ENCODE measurements at regions not wholly inside any gene's neighbourhood (a gene's known extent, or its start where the extent isn't known, plus 50 kb on each side); places are given as distances from the start of the nearest gene placed in this dataset.
"Not testable (repeated sequence)": the region's sequence is repeated elsewhere in the genome, so short reads cannot be mapped to it uniquely, and the experiment has no call there.

DNA sequence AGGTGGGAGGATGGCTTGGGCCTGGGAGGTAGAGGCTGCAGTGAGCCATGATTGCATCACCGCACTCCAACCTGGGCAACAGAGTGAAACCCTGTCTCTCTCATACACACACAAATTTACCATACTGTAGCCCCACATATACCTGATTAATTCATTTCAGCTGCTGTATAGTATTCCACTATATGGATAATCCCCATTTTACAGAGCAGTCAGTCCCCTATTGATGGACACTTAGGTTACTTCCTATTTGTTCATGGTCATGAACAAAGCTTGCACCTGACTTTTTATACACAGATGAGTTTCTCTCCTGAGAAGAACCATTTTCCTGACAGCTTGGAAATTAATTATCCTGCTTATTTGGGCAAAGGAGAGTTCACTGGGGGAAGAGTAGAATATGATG lies 59.2 kb downstream of the EMX2 start:
- no peak for DNase-seq (ENCODE audit: low read depth in 1 of 2, low spot score in 1 of 2)

DNA sequence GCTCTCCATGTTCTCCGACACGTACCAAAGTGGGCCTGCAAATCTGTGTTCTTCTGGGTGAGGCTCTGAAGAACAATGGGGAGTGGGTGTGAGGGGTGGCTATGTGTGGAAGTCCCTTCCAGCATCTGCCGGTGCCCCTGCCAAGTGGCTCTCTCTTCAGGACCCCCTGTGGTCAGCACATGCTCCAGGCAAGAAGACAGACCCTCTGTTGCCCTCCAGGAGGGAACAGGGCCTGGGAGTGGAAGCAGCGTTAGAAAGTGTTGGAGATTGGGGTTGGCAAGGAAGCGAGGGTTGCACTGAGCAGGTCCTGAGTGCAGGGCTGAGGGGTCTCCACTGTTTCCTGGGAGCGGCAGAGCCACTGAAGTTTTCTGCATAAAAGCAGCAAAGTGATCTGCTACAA lies 60.5 kb downstream of the EMX2 start:
- DNase-seq (ENCODE audit: low read depth in 1 of 2, low spot score in 1 of 2): no peak

DNA sequence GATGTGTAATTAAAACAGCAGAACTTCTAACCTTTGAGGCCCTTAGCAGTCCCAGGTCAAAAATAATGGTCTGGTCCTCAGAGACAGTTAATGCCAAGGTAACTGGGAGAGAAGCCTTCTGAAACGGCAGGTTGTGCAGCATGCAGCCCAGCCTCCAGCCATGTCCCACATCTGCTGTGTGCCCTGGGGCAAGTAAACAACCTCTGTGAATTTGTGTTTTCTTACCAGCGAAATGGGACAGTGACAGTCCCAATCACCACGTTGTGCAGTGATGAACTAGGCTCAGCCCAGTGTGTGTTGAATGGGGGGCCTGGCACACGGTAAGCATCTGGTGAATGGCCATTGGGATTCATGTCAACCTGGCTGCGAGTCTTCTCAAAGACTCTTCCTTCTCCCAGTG lies 61.2 kb downstream of the EMX2 start:
- no peak for DNase-seq (ENCODE audit: low read depth in 1 of 2, low spot score in 1 of 2)

DNA sequence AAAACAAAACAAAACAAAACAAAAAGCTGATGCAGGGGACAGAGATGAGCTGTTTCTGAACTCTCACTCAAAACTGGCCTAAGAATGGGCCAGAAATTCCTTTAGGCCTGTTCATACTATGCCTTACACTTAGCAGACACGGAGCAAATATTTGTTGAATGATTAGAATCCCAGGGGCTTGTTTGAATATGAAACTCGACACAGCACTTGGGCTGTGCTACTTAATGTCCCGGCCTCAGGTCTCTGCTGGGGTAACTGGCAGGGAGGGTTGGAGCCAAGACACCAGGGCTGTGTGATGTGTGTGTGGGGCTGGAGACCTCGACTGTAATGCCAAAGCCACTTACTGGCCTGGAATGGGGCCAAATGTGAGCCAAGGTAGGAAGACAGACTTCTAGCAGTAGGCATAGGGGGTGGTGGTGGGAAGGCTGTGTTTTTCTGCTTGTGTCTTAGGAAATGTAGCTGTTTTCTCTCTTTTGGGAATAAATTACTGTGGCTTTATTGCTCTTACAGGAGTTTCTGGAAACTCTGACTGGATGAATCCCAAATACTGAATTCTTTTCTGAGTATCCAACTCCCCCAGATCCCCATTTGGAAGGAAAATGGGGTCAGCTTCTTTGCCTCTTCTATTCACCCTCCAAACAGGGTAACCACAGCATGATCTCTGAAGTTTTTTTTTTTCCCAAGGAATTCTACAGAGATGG lies 66.7 kb downstream of the EMX2 start:
- no peak for DNase-seq (ENCODE audit: low read depth in 1 of 2, low spot score in 1 of 2)

DNA sequence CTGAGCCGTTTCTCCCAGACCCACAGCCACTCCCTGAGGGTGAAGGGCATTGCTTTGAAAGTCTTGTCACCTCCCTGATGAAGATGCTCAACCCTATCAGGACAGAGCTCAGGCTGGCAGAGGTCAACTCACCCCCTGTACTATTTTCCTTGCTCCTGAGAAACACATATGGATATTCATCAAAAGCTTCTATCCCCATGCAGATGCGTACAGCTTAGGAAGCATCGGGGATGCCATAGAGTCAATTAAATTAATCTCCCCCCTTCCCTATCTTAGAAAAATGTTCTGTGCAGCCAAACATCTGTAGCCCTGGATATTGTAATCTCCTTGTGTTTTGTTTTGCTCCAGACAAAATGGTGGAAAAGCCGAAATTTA lies 67.2 kb downstream of the EMX2 start:
- DNase-seq (ENCODE audit: low read depth in 1 of 2, low spot score in 1 of 2): no peak

DNA sequence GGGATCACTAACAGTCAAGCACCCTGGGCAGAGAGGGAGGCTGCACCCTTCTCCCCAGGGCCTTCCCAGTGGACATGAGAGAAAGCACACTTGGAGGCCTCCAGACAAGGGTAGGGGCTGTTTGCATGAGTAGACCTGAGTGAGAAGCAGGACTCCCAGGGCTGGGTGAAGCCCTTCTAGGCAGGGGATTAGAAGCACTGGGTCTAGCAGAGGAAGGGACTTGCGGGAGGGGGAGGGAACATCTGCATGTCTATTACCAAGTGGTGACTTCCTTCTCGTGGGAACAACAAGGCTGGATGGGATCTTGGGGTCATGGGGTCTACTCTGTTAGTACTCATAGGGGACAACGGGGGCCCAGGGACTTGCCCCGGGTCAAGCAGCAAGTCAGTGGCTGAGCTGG lies 67.8 kb downstream of the EMX2 start:
- DNase-seq (ENCODE audit: low read depth in 1 of 2, low spot score in 1 of 2): no peak

DNA sequence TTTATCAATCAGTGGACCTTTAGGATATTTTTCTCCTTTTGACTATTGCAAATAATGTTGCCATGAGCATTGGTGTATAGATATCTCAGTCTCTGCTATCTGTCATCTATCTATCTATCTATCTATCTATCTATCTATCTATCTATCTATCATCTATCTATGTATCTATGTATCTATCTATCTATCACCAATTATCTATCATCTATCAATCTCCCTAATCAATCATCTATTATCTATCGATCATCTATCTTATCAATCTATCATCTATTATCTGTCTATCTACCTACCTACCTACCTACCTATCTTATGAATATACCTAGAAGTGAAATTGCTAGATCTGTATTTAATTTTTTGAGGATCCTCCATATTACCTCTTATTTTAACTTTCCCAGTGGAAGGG lies 69.6 kb downstream of the EMX2 start:
- DNase-seq (ENCODE audit: low read depth in 1 of 2, low spot score in 1 of 2): no peak

DNA sequence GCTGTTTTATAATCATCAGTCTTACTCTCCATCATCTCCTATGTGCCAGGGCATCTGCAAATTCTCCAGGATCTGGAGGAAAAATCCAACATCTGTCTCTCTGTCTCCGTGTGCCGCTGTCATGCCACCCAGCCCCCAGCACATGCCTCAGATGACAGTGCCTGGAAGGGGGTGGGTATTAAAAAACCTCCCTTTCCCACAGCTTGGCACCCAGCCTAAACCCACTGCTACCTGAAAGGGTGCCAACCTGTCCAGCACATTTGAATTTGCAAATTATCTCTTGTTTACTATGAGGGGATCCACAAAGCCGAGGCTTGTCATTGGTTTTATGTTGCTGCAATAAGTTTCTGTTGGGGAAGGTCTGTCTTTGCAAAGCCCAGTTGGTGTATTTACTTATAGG lies 73.1 kb downstream of the EMX2 start:
- DNase-seq (ENCODE audit: low read depth in 1 of 2, low spot score in 1 of 2): no peak

DNA sequence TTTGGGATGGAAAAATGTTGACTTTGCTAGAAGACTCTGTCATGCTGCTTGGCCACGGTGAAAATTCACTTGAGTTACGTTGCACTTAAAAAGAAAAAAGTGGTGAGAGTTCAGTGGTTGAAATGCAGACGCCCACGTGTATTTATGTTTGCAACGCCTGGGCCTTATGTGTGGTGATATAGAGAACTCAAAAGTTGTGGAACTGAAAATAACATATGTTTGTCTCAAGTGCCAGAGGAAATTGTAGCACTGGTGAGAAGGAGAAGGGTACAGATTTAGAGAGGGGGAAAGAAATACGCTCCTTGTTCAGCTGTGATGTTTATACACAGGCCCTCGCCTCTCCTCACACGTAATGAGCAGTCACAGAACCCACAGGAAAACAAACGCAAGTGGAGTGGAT lies 73.6 kb downstream of the EMX2 start:
- no peak for DNase-seq (ENCODE audit: low read depth in 1 of 2, low spot score in 1 of 2)

DNA sequence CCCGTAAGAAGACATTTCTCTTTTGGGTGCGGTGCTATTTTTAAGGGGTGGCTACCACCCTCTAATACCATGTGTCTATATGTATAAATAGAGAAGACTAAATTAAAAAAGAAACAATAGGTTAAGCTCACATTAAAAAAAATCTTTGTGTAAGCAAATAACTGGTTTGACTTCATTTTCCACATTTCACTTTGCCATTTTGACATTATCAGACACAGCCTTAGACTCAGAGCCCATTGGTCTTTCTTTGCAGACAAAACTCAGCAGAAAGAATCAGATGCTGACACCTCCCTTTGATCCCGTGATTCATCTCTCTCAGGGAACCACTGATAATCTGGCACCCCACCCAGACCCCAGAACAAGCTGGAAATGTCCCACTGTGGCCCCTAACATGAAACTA lies 74.5 kb downstream of the EMX2 start:
- no peak for DNase-seq (ENCODE audit: low read depth in 1 of 2, low spot score in 1 of 2)

DNA sequence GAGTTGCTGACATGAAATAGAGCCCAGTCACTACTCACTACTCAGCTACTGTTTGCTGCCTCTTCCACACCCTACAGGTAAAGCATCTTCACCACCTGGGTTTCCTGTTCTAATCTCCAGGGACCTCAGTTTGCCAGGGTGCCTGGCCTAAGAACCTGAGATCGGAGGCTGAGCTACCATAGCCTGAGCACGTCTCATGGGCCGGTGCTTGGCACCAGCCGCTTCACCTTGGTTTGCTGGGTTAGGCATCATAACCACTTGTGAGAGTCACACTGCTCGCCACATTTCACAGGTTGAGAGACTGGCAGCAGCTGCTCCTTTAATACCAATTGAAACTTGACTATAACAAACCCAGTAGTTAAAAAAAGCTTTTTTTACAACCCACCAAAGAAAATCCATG lies 75.1 kb downstream of the EMX2 start:
- no peak for DNase-seq (ENCODE audit: low read depth in 1 of 2, low spot score in 1 of 2)

DNA sequence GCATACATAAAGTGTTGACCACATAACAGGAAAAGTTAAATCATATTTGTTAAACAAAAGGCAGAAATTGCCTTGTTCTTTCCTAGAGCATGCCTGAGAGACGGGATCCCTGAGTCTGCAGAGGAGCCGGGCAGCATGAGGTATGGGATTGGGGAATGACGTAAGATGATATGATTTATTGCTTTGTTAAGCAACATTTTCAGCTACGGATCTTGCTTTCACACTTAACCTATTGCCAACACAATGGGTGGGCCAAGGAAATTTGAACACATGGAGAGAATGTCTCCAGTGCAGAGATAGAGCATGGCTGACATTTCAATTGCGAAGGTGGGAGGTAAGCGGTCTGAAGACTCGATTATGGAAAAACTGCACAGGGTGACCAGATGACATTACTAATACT lies 76.7 kb downstream of the EMX2 start:
- DNase-seq (ENCODE audit: low read depth in 1 of 2, low spot score in 1 of 2): no peak

DNA sequence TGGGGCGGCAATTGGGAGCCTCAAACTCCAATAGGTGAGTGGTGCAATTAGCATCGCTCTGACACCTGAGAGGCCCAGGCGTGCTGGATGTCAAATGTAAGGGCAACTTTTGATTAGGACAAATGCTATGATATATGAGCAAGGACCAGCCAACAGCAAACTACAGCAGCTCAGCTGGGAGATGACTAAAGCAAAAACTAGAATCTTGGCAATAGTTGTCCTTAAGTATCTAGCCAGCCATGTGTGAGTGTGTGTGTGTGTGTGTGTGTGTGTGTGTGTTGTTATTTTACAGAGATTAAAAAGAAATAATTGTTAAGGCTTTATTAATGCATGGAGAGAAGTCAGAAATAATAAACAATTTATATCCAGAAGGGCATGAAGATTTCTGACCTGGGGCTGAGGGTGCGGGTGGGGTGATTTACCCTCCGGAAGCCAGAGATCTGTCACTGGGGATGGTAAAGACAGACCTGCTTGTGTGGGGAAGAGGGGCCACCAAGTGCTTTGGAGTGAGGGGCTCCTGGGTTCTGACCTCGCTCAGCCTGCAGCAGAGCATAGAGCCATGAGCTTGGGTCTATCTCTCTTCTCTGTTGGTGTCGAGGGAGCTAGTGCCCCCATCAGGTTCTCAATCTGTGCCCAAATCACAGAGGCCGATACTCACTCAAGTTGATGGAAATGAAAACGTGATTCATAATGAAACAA lies 77.3 kb downstream of the EMX2 start:
- no peak for DNase-seq (ENCODE audit: low read depth in 1 of 2, low spot score in 1 of 2)

DNA sequence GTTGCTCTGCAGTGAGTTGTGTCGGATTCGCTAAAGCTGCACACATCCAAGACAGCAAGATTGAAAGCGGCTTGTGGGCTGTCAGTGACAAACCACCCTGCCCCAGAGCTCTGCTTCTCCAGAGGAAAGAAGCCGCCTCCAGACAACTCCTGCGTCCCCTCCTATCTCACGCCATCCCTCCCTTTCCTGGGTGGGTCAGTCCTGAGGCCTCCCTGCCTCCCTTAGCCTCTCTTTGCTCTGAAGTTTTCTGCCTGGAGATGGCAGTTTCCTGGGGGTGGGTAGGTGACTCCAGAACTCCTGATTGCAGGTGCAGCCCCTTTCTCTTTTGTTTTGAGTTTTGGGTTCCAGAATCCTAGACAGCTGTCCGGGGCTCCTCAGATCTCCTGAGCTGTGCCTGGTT lies 78.7 kb downstream of the EMX2 start:
- no peak for DNase-seq (ENCODE audit: low read depth in 1 of 2, low spot score in 1 of 2)

DNA sequence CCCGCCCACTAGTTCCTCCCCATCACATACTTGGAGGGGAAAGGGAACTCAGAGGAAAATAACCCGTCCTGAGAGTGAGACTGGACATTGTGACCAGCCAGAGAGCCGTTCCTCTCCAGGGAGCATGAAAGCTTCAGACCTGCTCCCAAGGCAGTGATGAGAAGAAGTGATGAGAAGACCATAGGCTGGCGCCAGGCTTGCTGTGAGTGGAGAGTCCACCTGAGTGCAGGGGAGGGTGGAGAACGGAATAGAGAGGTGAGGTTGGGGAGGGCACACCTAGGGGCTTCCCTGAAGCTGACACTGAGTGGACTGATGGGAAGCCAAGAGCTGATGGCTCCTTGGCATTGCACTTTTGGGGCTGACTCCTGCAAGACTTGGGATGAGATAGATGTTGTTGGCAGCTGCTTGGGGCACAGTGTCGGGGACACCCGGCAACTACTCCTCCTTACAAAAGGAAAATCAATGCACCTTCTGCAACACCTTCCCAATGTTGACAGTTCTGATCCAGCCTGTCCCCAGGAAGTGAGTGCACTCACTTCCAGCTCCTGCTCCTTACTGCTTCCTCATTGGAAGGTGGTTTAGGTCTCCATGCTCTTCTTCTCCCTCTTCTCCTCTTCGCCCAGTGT lies 79.4 kb downstream of the EMX2 start:
- DNase-seq (ENCODE audit: low read depth in 1 of 2, low spot score in 1 of 2): no peak

DNA sequence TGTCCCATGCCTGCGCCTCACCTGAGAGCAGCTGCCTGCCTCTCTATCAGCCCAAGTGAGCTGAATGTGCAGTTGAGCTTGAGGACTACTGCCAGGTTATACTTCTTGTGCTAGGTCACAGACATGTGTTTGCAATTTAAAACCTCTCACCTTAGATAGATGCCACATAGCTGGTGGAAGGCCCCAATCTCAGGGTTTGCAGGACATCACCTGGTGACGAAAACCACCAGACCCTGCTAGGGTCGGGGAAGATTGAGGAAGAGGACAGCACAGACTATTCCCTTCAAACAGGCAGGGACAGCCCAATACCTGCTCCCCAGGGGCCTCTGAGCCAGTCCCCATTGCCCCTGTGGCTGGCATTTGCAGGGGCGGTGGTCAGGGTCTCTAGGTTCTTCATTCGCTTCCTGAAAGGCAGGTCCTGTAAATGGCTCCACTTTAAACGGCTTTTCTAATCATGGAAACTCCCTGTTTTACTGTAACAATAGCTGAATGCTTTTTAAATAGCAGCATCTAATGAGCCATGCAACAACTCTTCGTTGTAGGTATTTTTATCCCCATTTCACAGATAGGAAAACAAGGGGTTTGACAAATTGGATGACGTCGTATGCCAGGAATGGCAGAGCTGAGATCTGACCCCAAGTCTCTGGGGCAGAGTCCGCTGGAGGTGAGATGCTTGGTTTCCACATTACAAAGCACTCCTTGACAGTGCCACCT lies 80.1 kb downstream of the EMX2 start:
- DNase-seq (ENCODE audit: low read depth in 1 of 2, low spot score in 1 of 2): no peak

DNA sequence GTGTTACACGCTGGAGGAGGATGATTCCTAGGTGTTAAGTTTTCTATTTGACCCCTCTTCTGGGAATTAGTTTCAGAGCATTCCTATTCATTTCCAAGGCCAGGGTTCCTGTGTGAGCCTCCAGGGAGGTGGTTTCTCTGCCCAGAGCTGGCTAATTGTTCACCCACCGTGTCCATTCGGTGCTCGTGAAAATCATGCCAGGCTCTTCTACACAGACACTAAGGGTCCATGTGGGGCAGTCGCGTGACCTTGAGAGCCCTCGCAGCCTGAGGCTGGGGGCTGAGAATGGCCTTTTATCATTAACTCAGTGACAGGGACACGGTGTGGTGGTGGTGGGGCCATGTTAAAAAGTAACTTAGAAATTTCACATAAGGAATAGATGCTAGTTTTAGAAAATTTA lies 83.7 kb downstream of the EMX2 start:
- no peak for DNase-seq (ENCODE audit: low read depth in 1 of 2, low spot score in 1 of 2)

DNA sequence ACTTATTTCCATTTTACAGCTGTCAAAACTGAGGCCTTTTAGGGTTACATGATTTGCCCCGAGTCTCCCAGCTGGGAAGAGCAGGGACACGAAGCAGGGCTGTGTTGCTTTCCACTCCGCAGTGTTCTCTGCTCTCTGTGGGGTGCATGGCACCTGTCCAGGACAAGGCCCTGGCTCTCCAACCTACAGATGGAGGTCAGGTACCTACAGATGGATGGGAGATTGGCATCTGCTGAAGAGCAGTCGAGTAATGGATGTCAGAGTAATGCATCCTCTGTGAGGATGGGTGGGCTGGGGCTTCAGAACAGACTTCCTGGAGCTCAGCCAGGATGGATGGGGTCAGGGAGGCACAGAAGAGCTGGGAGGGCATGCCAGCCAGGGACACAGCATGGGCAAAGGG lies 85.0 kb downstream of the EMX2 start:
- DNase-seq (ENCODE audit: low read depth in 1 of 2, low spot score in 1 of 2): no peak

DNA sequence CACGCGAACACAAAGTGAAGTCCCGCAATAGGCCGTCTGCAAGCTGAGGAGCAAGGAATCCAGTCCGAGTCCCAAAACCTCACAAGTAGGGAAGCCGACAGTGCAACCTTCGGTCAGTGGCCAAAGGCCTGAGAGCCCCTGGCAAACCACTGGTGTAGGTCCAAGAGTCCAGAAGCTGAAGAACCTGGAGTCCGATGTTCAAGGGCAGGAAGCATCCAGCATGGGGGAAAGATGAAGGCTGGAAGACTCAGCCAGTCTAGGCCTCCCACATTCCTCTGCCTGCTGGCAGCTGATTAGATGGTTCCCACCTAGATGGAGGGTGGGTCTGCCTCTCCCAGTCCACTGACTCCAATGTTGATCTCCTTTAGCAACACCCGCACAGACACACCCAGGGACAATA lies 87.2 kb downstream of the EMX2 start:
- not testable (repeated sequence) for DNase-seq (ENCODE audit: low read depth in 1 of 2, low spot score in 1 of 2)

DNA sequence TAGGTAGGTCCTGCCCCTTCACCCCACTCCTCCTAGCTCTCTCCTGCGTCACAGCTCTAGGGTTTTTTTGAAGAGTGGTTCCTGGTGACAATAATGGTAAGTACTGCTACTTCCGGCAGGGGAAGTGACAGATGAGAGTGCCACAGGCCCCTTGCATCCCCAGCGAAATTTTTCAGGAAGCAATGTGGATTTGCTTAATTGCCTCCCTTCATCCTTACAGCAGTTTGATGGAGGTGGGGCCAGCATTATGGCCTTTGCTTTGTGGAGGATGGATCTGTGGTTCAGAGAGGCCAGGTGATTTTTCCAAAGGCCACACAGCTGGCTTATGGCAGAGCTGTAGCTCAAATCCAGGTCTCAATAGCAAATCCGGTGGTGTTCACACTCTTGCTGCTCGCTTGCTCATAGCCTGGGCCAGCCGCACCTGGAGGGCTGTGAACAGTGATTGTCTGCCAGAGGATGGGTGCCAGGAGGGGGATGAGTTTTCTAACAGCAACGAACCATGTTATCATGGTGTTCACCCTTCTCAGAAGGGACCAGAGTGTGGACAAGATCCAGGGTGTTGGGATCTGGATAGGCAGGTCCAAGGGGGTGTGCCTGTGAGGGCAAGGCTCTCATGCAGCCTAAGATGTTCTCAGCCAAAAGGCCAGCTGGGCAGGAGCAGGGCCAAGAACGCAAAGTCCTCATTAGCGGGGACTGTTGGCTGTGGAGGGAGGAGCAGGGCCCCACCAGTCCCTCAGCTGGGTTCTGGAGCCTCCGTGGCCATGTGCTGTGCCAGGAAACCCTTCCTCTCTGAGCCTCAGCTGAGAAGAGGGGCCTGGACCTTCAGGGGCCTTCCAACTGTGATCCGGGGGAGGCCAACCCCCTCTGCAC lies 89.0 kb downstream of the EMX2 start:
- no peak for DNase-seq (ENCODE audit: low read depth in 1 of 2, low spot score in 1 of 2)

DNA sequence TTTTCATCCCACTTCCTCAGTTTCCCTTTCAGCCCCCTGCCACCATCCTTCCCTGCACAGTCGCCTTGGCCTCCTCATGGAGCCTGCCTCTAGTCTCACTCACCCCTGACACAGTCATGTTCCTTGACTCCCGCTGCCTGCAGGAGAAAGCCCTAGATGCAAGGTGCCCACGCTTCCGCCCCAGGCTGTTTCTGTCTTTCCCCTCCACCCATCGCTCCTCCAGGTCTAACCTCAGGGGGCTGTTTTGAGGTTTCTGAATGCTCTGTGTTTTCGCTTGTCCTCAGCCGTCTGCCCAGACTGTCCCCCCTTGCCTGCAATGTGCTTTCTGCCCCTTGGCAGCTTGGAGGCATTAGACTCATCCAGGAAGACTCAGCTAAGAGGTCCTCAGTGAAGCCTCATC lies 89.9 kb downstream of the EMX2 start:
- DNase-seq (ENCODE audit: low read depth in 1 of 2, low spot score in 1 of 2): no peak

Data from activated CD4-positive, alpha-beta T cell treated with anti-CD3 and anti-CD28 coated beads, Interleukin-2, amount 50 U/mL, for 24 hours (primary cell).